GM23338 (cell line): ENCODE measurements at regions not wholly inside any gene's neighbourhood (a gene's known extent, or its start where the extent isn't known, plus 50 kb on each side); places are given as distances from the start of the nearest gene placed in this dataset.

Experiments used
- ATAC-seq: fragments of 200-7000 bp; cut with Tn5 transposase; 3 replicates; pipeline ENCODE4 v1.9.1; 2020
- DNase-seq: peaks from one replicate; pipeline ENCODE4 v3.0.0-alpha.2; 2015; ENCODE audit warnings: low spot score
- H2AFZ ChIP-seq: fragments of 200-600 bp; sonication (generic); 2 replicates; pipeline ENCODE4 v1.8.0; 2016; ENCODE audit warnings: antibody characterized with exemption, mild to moderate bottlenecking, moderate library complexity
- H3F3A ChIP-seq: fragments of 200-600 bp; sonication (generic); replicated peaks from 2 replicates; pipeline ENCODE4 v1.8.0; 2017; ENCODE audit warnings: antibody characterized with exemption, mixed run types, low read depth
- H3K27ac ChIP-seq: fragments of 200-600 bp; sonication (generic); 2 replicates; pipeline ENCODE4 v1.6.1; 2016; ENCODE audit warnings: low read depth
- H3K27me3 ChIP-seq: fragments of 200-600 bp; sonication (generic); 2 replicates; pipeline ENCODE4 v1.8.0; 2016; ENCODE audit warnings: mild to moderate bottlenecking, mixed run types, moderate library complexity; ENCODE audit not compliant: insufficient read depth
- H3K36me3 ChIP-seq: fragments of 200-600 bp; sonication (generic); 2 replicates; pipeline ENCODE4 v1.8.0; 2016; ENCODE audit warnings: mild to moderate bottlenecking; ENCODE audit not compliant: insufficient read depth
- H3K4me1 ChIP-seq: fragments of 200-600 bp; sonication (generic); 2 replicates; pipeline ENCODE4 v1.8.0; 2016; ENCODE audit warnings: mild to moderate bottlenecking, moderate library complexity; ENCODE audit not compliant: insufficient read depth
- H3K4me2 ChIP-seq: fragments of 200-600 bp; sonication (generic); 2 replicates; pipeline ENCODE4 v1.7.1; 2017; ENCODE audit warnings: mixed run types
- H3K4me3 ChIP-seq: fragments of 200-600 bp; sonication (generic); 2 replicates; pipeline ENCODE4 v1.6.1; 2016; ENCODE audit warnings: mixed run types
- H3K79me2 ChIP-seq: fragments of 200-600 bp; sonication (generic); replicated peaks from 2 replicates; pipeline ENCODE4 v1.8.0; 2017; ENCODE audit warnings: mild to moderate bottlenecking; ENCODE audit not compliant: insufficient read depth
- H3K9me2 ChIP-seq: fragments of 200-600 bp; sonication (generic); 2 replicates; pipeline ENCODE4 v1.8.0; 2017; ENCODE audit not compliant: insufficient read depth
- H4K20me1 ChIP-seq: fragments of 200-600 bp; sonication (generic); replicated peaks from 2 replicates; pipeline ENCODE4 v1.8.0; 2017; ENCODE audit warnings: mild to moderate bottlenecking; ENCODE audit not compliant: insufficient read depth
- H3K27ac Mint-ChIP-seq: 2 replicates; pipeline ENCODE4 v1.8.0; 2020; ENCODE audit warnings: inconsistent platforms, mild to moderate bottlenecking, moderate library complexity, mixed read lengths
- H3K27me3 Mint-ChIP-seq: 3 replicates; pipeline ENCODE4 v1.8.0; 2022; ENCODE audit warnings: low read depth, mild to moderate bottlenecking, moderate library complexity, mixed read lengths, inconsistent platforms; ENCODE audit not compliant: insufficient read depth, poor library complexity
- H3K36me3 Mint-ChIP-seq: 3 replicates; pipeline ENCODE4 v1.8.0; 2021; ENCODE audit warnings: low read depth, mild to moderate bottlenecking, inconsistent platforms, moderate library complexity, mixed read lengths
- H3K4me1 Mint-ChIP-seq: 3 replicates; pipeline ENCODE4 v1.8.0; 2020; ENCODE audit warnings: mild to moderate bottlenecking, inconsistent platforms, mixed read lengths
- H3K4me3 Mint-ChIP-seq: 3 replicates; pipeline ENCODE4 v1.8.0; 2021; ENCODE audit warnings: moderate library complexity, mild to moderate bottlenecking, inconsistent platforms, mixed read lengths
- H3K9me3 Mint-ChIP-seq: 3 replicates; pipeline ENCODE4 v1.8.0; 2020; ENCODE audit warnings: moderate library complexity, mild to moderate bottlenecking, inconsistent platforms, mixed read lengths
- CREB1 ChIP-seq: fragments of 250-450 bp; sonication (Bioruptor Pico); IDR thresholded peaks from 2 replicates; pipeline ENCODE4 v1.5.0; 2020; ENCODE audit warnings: low read depth, mild to moderate bottlenecking, moderate library complexity
- ETS1 ChIP-seq: IDR thresholded peaks from 2 replicates; pipeline ENCODE4 v1.6.1; 2016; ENCODE audit warnings: antibody characterized with exemption
- EZH2 ChIP-seq: fragments of 200-600 bp; sonication (generic); IDR thresholded peaks from one replicate; pipeline ENCODE4 v1.8.0; 2017; ENCODE audit warnings: antibody characterized with exemption, mild to moderate bottlenecking, low read depth; ENCODE audit not compliant: unreplicated experiment
- EZH2phosphoT487 ChIP-seq: fragments of 200-600 bp; sonication (generic); IDR thresholded peaks from one replicate; pipeline ENCODE4 v1.8.1; 2018; ENCODE audit warnings: antibody characterized with exemption; ENCODE audit not compliant: unreplicated experiment
- JUNB ChIP-seq: IDR thresholded peaks from one replicate; pipeline ENCODE4 v1.6.1; 2016; ENCODE audit warnings: antibody characterized with exemption; ENCODE audit not compliant: unreplicated experiment
- NANOG ChIP-seq: IDR thresholded peaks from 2 replicates; pipeline ENCODE4 v1.6.1; 2016; ENCODE audit warnings: antibody characterized with exemption, borderline replicate concordance
- POLR2AphosphoS5 ChIP-seq: IDR thresholded peaks from 2 replicates; pipeline ENCODE4 v1.6.1; 2016; ENCODE audit warnings: antibody characterized with exemption, low read depth
- REST ChIP-seq: IDR thresholded peaks from one replicate; pipeline ENCODE4 v1.6.1; 2018; ENCODE audit warnings: antibody characterized with exemption; ENCODE audit not compliant: unreplicated experiment
- STAT1 ChIP-seq: IDR thresholded peaks from one replicate; pipeline ENCODE4 v1.6.1; 2016; ENCODE audit warnings: antibody characterized with exemption; ENCODE audit not compliant: unreplicated experiment
- ZNF114 ChIP-seq: fragments of 250-450 bp; sonication (Bioruptor Pico); IDR thresholded peaks from 2 replicates; pipeline ENCODE4 v1.5.0; 2020; ENCODE audit warnings: mild to moderate bottlenecking, moderate library complexity
- ZNF331 ChIP-seq: fragments of 250-450 bp; sonication (Bioruptor Pico); IDR thresholded peaks from 2 replicates; pipeline ENCODE4 v1.5.0; 2020; ENCODE audit warnings: low read depth, mild to moderate bottlenecking, moderate library complexity
- TF ChIP-seq, protein P1 (sequence below), 2 experiments: fragments of 200-600 bp in 1 of 2; sonication (generic) in 1 of 2; conservative IDR thresholded peaks; 2 replicates each; pipeline versions ENCODE4 v1.5.1 to v1.6.1; 2016 to 2017; ENCODE audit warnings: antibody characterized with exemption in 2 of 2, low read depth in 2 of 2, mild to moderate bottlenecking in 2 of 2, moderate library complexity in 1 of 2

- H3K9me3 Mint-ChIP-seq = no peaks in the 10 kb centered on the region; the same call in 2 of the 3 replicates
- H3K4me3 Mint-ChIP-seq = no peak overlapping the region
- TF ChIP-seq, protein P1, sequence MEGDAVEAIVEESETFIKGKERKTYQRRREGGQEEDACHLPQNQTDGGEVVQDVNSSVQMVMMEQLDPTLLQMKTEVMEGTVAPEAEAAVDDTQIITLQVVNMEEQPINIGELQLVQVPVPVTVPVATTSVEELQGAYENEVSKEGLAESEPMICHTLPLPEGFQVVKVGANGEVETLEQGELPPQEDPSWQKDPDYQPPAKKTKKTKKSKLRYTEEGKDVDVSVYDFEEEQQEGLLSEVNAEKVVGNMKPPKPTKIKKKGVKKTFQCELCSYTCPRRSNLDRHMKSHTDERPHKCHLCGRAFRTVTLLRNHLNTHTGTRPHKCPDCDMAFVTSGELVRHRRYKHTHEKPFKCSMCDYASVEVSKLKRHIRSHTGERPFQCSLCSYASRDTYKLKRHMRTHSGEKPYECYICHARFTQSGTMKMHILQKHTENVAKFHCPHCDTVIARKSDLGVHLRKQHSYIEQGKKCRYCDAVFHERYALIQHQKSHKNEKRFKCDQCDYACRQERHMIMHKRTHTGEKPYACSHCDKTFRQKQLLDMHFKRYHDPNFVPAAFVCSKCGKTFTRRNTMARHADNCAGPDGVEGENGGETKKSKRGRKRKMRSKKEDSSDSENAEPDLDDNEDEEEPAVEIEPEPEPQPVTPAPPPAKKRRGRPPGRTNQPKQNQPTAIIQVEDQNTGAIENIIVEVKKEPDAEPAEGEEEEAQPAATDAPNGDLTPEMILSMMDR (conservative IDR thresholded peaks at IDR 0.05; ENCODE audit: low read depth in 2 of 2) = no peak
- TF ChIP-seq CREB1 (no peak), ZNF331 (CRISPR knock-in tag) (no peak), EZH2phosphoT487 (no peak), ETS1 (no peak)
- no peaks in the 10 kb centered on the region for H3F3A ChIP-seq
- H3K9me2 ChIP-seq = no peaks in the 10 kb centered on the region
- H3K79me2 ChIP-seq = no peaks in the 10 kb centered on the region
- H2AFZ ChIP-seq = no peak overlapping the region
- no peak overlapping the region for H3K4me2 ChIP-seq
- no peak overlapping the region for H3K27ac Mint-ChIP-seq
- DNase-seq (no peak), ATAC-seq (no peak)
- H3K4me1 Mint-ChIP-seq = peaks cover 9% of the 10 kb centered on the region; the same call in 2 of the 3 replicates
- H3K27ac ChIP-seq = no peak overlapping the region
- no peaks in the 10 kb centered on the region; the same call in 2 of the 3 replicates for H3K36me3 Mint-ChIP-seq
- peaks cover 2% of the 10 kb centered on the region; the same call in 1 of the 2 replicates for H4K20me1 ChIP-seq
- H3K4me3 ChIP-seq = no peak overlapping the region
- H3K27me3 ChIP-seq = no peaks in the 10 kb centered on the region
- peaks cover 1% of the 10 kb centered on the region for H3K27me3 Mint-ChIP-seq
- H3K4me1 ChIP-seq = no peaks in the 10 kb centered on the region
- no peaks in the 10 kb centered on the region for H3K36me3 ChIP-seq
These were observed 90.3 kb upstream of the CRHR1 start for GRCh38 chr17:45693792-45694191.

DNA sequence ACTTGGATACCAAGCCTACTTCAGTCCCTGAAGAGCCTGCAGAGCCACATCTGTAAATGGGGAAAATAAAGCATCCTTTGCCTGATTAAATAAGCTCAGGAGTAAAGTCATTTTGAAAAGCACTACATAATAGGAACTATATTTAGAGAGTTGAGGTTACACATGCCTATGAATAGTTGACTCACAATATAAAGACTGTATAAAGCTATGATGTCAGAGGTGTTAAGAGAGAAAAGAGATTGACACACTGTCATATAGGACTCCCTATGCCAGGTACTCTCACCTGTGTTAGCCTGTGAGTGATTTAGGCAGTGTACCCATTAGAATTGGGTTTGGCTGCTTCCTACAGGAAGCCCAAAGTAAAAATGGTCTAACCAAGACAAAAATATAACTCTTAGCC lies 87.7 kb upstream of the CRHR1 start:
- Mint-ChIP-seq H3K36me3 (no peaks in the 10 kb centered on the region; the same call in 2 of the 3 replicates), H3K9me3 (no peaks in the 10 kb centered on the region), H3K4me3 (no peak overlapping the region), H3K4me1 (no peaks in the 10 kb centered on the region), H3K27me3 (no peaks in the 10 kb centered on the region), H3K27ac (no peak overlapping the region)
- H3K27me3 ChIP-seq = no peaks in the 10 kb centered on the region
- ATAC-seq (no peak), DNase-seq (no peak)
- no peak overlapping the region for H3K27ac ChIP-seq
- H3K4me1 ChIP-seq = no peaks in the 10 kb centered on the region
- no peaks in the 10 kb centered on the region for H3K36me3 ChIP-seq
- no peaks in the 10 kb centered on the region for H3K9me2 ChIP-seq
- H3K79me2 ChIP-seq = no peaks in the 10 kb centered on the region
- no peak overlapping the region for H3K4me2 ChIP-seq
- peaks cover 2% of the 10 kb centered on the region; the same call in 1 of the 2 replicates for H4K20me1 ChIP-seq
- H3F3A ChIP-seq = no peaks in the 10 kb centered on the region
- H3K4me3 ChIP-seq = no peak overlapping the region
- H2AFZ ChIP-seq = no peak overlapping the region
- no peak for TF ChIP-seq ZNF114
- no peak for TF ChIP-seq STAT1
- TF ChIP-seq JUNB = no peak
- TF ChIP-seq REST = no peak
- no peak for TF ChIP-seq POLR2AphosphoS5
- TF ChIP-seq EZH2 = no peak
- TF ChIP-seq ETS1 = no peak
- TF ChIP-seq NANOG = no peak
- no peak for TF ChIP-seq ZNF331 (CRISPR knock-in tag)
